HG03135 (cell line): ENCODE measurements at regions not wholly inside any gene's neighbourhood (a gene's known extent, or its start where the extent isn't known, plus 50 kb on each side); places are given as distances from the start of the nearest gene placed in this dataset.
"Not testable (repeated sequence)": the region's sequence is repeated elsewhere in the genome, so short reads cannot be mapped to it uniquely, and the experiment has no call there.

Experiments
- ATAC-seq: cut with Tn5 transposase; IDR thresholded peaks from one replicate; pipeline ENCODE4 v1.9.1; 2021; ENCODE audit warnings: mild to moderate bottlenecking, moderate library complexity; ENCODE audit not compliant: unreplicated experiment

DNA sequence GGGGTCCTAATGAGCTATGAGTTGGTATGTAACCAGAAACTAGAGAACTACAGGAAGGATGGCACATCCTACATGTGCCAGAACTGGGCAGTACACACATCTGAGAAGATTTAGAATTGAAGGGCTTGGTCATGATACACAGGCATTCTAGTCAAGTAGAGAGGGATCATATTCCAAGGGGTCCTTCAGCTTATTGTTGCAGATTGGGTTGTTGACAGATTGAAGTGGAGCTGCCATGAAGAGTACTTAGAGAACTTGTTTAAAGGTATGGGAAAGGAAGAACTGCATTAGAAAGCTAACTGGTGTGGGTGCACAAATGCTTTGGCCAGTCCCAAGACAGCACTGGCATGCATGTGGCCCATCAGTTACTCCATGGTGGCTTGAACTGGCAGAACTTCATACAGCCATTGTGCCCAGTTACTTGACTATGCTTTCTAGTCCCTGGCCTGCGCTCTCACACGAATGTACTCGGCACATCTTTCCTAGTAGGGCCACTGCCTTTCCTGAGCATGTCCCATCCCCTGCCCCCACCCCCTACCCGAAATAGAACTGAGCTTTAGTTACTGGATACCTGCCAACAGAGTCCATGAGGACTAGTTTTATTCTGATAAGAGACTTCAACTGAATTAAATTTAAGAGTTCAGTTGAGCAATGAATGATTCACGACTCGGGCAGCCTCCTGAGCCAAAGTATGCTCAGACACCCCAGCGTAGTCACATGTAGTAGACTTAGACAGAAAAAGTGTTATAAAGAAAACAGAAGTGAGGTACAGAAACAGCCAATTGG, 64.0 kb downstream of the CCNG2 start:
- no peak for ATAC-seq

DNA sequence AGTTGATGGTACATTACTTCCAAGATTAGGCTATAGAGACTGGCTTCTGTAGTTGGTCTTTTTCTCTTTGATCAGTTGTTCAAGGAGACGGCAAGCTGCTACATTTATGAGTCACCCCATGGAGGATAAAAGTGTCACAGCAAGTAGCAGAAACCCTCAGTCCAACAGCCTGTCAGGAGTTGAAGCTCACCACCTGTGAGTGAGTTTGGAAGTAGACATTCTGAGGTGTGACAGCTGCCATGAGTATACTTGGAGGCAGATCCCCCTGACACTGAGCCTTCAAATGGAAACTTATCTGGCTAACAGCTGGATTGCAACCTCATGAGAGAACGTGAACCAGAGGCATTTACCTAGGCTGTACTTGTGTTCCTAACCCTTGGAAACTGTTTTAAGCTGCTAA, 68.0 kb downstream of the CCNG2 start:
- ATAC-seq = no peak

DNA sequence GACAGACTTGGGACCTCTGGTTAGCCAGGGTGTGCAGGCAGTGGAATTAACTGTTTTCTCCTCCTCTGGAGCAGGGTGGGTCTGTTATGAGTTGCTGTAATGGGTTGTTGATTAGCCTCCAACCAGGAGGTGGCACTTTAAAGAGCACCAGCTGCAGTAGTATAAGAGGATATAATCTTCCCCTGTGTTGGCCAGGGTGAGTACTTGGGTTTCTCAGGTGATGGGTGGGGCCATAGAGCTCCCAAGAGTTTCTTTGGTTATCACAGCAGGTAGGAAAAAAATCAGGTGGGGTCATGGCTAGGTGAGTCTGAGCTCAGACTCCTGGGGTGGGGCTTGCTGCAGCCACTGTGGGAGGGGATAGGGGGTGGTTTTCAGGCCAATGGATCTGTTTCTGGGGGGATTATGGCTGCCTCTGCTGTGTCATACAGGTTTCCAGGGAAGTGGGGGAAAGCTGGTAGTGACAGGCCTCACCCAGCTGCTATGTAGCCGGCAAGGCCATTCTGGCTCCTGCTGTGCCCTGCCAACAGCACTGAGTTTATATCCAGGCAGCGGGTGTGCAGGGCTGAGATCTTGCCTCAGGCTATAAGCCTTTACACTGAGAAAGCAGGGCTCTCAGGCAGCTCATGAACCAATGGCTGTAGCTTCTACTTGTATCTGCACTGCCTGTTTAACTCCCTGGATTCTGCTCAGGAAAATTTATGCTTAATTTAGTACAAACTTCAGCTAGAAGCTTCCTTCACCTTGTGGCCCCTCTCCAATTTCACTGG, 70.1 kb downstream of the CCNG2 start:
- ATAC-seq = no peak

DNA sequence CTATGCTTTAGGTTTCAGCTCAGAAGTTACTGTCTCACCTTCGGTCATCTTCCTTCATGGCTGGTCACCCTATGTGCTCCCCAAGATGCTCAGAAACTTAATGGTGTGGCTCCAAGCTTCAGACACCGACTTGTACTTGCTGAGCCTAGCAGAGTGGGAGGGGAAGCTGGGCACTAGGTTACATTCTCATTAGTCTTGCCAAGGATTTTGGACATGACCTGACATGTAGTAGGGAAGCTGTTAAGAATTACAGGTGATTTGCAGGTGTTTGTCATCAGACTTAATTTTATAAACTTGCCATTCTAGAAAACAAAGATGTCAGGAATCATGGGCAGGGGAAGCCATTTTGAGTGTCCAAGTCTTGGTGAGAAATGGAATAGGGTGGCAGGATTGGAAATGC, 72.4 kb downstream of the CCNG2 start:
- ATAC-seq = no peak

DNA sequence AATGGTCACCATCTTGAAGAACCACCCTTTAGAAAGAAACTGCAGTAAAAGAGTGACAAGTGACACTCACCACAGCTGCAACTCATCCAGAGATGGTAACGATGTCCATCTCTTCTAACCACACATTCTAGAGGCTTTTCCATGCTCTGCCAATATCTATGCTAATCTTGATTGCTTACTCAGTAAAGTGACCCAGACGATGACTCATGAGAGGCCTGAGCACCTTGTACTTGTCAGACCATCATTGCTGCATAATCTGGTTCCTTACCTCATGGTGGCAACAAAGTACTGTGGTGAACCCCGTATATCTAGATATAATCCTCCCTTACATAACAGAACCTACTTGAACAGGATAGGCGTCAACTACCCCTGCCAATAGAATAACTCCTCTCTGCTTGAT, 75.6 kb downstream of the CCNG2 start:
- no peak for ATAC-seq

DNA sequence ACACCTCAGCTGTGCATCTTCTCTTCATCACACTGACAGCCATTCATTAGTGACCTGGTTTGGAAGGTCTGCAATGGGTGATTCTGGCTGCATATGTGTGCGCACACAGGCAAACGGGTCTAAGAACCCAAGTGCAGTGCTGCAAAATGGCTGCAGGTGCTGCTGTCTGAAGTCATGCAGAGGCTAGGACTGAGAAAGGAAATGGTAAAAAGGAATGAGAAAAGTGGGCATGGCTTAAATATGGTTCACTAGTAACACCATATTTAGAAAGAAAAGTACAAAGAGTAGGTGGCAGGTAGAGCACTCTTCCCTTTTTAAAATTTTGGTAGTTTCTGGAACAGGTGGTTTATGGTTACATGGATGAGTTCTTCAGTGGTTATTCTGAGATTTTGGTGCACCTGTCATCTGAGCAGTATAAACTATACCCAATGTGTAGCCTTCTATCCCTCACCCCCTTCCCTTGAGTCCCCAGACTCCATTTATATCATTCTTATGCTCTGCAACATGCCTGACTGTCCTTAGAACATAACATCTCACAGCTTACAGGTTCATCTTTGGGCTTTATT, 78.4 kb downstream of the CCNG2 start:
- peak; percentile 49 for ATAC-seq

DNA sequence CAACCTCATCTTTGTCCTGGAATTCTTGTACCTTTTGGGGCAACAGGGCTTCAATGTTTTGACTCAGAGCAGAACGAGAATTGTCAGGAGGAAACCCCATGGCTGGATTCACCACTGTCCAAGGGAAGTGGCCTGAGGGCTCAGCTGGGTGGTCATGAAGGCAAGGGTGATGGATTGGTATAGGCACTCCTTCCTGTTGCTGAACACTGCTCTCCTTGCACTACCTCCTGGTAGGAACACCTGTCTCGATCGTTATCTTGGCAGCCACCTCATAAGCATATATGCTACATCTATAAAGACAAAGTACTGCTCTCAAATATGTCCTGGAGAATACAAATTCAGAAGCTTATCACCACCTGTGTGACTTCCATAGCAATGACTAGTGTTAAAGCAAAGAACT, 79.8 kb downstream of the CCNG2 start:
- no peak for ATAC-seq

DNA sequence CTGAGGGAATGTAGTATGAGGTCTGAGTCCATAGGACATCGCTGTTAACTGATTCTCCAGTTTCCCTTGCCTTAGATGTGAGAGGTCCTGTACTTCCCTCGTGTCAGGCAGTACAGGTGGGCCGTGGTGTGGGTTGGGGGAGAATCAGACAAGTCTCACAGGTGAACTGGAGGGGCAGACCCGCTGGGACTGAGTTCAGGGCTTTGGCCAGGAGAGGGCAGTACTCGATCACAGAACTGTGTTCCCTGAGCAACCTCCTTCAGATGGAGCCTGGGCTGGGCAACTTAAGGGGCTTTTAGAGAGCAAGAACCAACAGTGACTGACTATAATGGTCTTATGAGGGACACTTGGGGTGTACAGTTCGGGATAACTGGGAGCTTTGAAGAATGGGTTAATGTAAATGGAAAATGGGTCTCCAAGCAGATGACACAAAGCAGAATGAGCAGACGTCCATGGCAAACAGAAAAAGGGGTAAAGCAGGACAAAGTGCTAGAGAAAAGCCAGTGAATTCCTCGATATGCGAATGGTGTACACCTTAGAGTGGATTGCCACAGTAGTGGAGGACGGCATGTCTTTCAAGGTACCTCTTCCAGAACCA, 83.6 kb downstream of the CCNG2 start:
- ATAC-seq = peak; percentile 64

DNA sequence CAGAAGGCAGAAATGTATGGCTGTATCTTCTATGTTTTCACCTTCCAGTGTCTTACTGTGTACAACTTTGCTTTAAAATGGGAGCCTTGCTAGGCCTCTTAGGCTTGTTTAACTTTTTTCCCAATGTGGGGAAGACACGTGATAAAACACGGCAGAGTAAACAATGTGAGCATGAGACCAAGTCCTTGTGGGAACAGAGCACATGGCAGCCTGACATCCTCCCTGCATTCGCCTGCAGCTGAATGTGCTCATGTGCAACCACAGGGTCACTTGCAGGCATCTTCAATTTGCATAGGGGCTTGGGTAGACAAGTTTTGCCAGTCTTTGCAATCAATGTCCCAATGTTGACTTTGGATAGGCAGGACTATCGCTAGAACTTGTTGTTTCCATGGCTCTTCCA, 91.8 kb downstream of the CCNG2 start:
- no peak for ATAC-seq

DNA sequence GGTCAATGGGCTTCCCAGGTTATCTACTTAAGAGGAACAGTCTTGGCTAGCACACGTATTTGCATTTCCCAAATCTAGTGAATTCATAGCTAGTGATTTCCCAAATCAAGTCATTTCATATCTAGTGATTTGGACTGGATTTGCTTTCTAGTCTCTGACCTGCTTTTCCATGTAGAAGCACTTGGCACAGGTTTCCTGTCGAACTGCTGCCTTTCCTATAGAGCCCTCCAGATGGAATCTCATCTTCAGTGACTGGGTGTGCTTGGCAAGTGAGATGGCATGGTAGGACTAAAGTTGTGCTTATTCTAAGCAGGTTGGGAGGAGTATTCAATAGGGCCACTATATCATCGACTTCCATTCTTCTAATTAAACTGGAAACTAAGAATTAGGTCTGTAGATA, 94.7 kb downstream of the CCNG2 start:
- ATAC-seq = no peak

DNA sequence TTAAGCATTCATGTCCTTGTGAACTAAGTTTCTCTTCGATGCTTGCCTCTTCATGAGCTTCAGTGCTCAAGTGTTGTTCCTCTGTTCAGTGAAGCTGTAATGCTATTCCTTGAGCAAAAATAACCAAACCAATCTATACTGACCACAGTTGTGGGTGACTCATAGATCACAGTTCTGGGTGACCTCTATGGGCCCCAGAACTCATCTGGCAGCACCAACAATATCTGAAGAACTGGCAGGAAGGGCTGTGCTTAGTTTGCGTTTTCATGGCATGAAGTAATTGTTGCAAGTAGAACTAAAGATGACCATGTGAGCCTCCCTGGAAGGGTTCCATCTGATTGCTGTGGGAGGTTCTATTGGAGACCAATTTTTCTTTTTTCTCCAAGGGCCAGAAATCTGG, 106.2 kb downstream of the CCNG2 start:
- no peak for ATAC-seq

DNA sequence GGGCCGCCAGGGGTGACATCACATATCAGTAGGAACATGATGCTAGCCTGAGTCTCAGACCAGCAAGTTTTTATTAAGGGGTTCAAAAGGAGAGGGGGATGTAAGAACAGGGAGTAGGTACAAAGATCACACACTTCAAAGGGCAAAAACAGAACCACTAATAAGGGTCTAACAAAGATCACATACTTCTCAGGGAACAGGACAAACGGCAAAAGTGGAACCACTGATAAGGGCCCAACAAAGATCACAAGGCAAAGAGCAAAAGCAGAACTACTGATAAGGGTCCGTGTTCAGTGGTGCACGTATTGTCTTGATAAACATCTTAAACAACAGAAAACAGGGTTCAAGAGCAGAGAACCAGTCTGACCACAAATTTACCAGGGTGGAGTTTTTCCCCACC, 107.0 kb downstream of the CCNG2 start:
- not testable (repeated sequence) for ATAC-seq

DNA sequence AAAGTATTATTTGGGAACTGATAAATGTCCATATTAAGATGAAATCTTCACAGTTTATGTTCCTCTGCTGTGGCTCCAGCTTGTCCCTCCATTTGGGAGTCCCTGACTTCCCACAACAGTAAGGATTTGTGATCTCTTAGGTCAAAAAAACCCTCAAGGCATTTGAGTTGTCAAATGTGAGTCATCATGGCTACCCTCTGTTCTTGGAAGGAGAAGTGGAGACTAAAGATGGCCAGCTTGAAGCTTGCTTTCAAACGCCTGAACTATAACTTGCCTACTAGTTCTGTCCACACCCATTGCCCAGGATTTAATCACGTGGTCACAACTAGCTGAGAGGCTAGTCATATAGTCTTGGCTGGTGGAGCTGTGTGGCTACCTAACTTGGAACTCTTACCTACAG, 107.8 kb downstream of the CCNG2 start:
- no peak for ATAC-seq

DNA sequence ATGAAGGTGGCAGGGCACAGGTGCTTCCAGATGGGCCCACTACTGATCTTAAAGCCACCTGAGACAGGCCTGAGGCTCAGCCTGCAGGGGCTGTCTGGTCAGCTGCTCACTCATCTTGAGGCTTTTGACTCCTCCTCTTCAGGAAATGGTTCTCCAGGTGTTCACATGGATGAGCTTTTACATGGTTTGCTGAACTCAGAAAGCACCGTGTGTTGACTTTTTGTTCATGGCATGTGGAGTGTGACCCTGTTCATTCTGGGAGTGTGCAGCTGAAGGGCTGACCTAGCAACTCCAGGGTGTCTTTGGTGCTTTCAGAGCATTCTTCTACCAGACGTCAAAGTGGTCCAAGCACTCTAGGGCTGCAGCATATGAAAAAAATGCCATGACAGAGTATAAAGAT, 111.1 kb downstream of the CCNG2 start:
- ATAC-seq = no peak

DNA sequence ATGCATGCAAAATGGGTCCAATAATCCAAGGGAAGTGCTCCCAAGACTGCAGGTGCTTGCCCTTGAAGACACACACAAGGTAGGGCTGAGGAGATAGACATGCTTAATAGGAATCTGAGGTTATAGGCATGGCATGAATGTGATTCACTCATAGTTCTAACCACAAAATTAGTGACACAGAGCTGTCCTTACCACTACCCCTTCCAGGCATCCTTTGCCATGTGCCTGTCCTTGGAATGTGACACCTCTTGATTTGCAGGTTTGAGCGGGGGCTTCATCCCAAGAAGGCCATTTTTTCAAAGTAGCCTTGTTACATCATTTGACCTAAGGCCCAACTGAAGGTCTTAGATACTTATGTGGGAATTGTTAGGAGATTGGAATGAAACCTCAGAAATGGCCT, 112.5 kb downstream of the CCNG2 start:
- no peak for ATAC-seq

DNA sequence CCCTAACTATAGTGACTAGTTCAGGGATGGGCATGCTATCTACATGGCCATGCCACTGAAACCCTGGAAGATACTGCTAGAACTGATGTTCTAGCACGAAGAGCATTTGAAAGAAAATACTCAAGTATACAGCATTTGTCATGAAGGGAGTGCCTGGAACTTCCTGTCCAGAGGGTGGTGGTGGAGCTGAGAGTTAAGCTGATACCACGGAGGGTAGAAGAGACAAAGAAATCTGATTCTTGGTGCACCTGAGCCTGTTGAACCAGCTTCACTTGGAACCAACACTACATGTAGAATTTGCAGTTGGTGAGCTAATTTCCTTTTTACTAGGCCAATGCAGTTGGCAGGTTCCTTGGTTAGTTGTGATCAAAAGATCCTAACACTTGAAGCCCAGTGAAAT, 116.4 kb downstream of the CCNG2 start:
- ATAC-seq = no peak

DNA sequence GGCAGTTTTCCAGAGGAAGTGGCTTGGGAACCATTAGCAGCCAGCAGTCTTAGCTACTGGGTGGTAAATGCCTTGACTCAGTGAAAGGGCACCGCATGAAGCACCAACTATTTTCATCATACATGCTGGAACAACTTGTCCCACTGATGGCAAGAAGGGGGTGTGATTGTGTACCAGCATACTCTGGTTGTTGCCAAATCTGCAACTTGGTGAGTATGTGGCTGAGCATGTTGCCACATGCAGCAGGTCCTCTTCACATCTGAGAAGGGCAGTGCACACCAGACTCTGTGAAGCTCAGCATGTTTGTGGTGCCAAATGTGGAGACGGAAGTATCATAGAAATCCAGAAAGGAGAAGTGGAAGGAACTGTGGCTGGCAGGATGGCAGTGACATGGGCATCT, 122.1 kb downstream of the CCNG2 start:
- ATAC-seq = not testable (repeated sequence)

DNA sequence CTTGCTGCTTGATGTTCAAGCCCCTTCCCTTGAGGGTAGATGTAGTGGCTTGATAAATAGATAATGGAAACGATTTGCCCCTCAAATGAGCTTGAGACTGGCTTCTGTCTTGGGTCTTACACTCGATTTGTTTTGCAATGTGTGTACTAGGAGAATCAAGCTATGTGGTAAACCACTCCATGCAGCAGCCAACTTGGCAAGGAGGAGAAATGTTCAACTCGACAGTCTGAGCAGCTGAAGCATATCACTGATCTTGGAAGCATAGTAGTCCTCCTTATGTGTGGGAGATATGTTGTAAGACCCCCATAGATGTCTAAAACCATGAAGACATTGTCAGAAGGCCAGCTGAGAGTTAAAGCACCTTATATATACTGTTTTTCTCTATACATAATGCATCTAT, 125.3 kb downstream of the CCNG2 start:
- ATAC-seq = no peak

DNA sequence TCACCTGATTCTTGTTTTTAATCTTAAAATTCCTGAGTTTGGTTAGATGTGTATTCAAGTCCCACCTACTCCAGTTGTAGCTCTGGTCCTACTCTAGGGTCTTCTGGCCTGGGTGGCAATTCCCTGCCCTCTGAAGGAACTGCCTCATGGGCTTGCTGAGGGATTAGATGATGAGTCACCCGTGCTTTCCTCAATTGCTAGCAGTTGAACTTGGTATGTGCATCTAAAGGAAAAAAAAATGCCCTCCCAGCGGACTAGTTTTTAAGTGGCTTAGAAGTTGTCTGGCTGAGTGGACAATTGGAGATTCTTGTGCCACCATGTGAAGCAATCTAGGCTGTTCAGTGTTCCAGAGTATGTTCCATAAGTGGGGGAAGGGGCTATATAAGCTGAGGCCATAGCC, 127.0 kb downstream of the CCNG2 start:
- no peak for ATAC-seq

DNA sequence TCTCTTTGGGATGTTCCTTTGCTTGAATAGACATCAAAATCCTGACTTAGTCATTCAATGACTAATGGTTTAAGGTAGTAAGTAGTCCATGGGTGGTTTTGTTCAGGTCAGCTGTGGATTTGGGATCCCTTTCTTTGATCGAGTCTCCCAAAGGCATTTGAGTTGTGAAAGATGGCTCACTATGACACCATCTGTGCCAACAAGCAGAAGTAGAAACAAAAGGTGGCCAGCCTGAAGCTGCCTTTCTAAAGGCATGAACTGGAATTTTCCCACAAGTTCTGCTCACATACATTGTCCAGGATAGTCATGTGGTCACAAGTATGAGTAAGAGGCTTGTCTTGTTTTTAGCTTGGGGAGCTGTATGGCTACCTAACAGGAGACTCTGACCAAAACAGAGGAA, 129.9 kb downstream of the CCNG2 start:
- no peak for ATAC-seq

DNA sequence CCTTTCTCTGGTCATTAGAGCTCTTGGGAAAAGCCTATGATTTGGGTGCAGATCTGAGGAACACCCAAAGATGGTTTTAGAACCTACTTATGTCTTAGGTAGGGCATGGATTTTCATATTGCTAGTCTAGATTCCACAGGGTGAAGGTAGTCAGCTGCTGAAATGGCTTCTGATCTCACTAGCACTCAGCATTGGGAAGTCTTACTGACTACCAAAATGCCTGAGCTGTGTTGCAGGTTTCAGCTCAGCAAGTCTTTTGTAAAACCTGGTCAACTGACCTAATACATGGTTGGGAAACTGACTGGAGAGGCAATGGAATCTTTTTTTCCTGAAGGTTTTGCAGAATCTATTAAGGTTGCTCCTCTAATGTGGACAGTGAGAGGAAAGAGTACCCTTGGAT, 136.4 kb downstream of the CCNG2 start:
- ATAC-seq = no peak

DNA sequence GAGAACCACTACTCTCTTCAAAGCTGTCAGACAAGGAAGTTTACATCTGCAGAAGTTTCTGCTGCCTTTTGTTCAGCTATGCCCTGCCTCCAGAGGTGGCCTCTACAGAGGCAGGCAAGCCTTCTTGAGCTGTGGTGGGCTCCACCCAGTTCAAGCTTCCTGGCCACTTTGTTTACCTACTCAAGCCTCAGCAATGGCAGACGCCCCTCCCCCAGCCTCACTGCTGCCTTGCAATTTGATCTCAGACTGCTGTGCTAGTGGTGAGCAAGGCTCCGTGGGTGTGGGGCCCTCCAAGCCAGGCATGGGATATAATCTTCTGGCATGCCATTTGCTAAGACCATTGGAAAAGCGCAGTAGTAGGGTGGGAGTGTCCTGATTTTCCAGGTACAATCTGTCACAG, 144.0 kb downstream of the CCNG2 start:
- not testable (repeated sequence) for ATAC-seq
